ENCODE measurements at regions not wholly inside any gene's neighbourhood (a gene's known extent, or its start where the extent isn't known, plus 50 kb on each side); places are given as distances from the start of the nearest gene placed in this dataset.

- DNase-seq = no peak
Measured at GRCh38 chr1:30606166-30606565, 117.2 kb downstream of the MATN1 start.

- DNase-seq = no peak
Measured at GRCh38 chr1:30605441-30605920, 117.9 kb downstream of the MATN1 start.

- no peak for DNase-seq
Measured at GRCh38 chr1:30604801-30605440, 118.5 kb downstream of the MATN1 start.

GRCh38 chr1:30603081-30603858, 120.1 kb downstream of the MATN1 start:
- no peak for DNase-seq

GRCh38 chr1:30601316-30602085, 121.9 kb downstream of the MATN1 start:
- DNase-seq = no peak

- DNase-seq = no peak
Measured at GRCh38 chr1:30600706-30601105, 122.7 kb downstream of the MATN1 start.

- DNase-seq = no peak
Measured at GRCh38 chr1:30600258-30600657, 123.1 kb downstream of the MATN1 start.

- no peak for DNase-seq
Measured at GRCh38 chr1:30599721-30600120, 123.7 kb downstream of the MATN1 start.

GRCh38 chr1:30598571-30599114, 124.7 kb downstream of the MATN1 start:
- DNase-seq = no peak

GRCh38 chr1:30597711-30598110, 125.7 kb downstream of the MATN1 start:
- DNase-seq = no peak

GRCh38 chr1:30596891-30597290, 126.5 kb downstream of the MATN1 start:
- DNase-seq = no peak

GRCh38 chr1:30596470-30596869, 126.9 kb downstream of the MATN1 start:
- no peak for DNase-seq

- no peak for DNase-seq
Measured at GRCh38 chr1:30589083-30589482, 134.3 kb downstream of the MATN1 start.

- DNase-seq = no peak
Measured at GRCh38 chr1:30588311-30589073, 134.9 kb downstream of the MATN1 start.

GRCh38 chr1:30586671-30587070, 136.7 kb downstream of the MATN1 start:
- no peak for DNase-seq

GRCh38 chr1:30579580-30579979, 143.8 kb downstream of the MATN1 start:
- no peak for DNase-seq

- no peak for DNase-seq
Measured at GRCh38 chr1:30575066-30575465, 148.3 kb downstream of the MATN1 start.

- no peak for DNase-seq
Measured at GRCh38 chr1:30572192-30572591, 151.2 kb downstream of the MATN1 start.

GRCh38 chr1:30571380-30571779, 152.0 kb downstream of the MATN1 start:
- no peak for DNase-seq

GRCh38 chr1:30569384-30569783, 154.0 kb downstream of the MATN1 start:
- DNase-seq = no peak

GRCh38 chr1:30562559-30562958, 160.8 kb downstream of the MATN1 start:
- no peak for DNase-seq

- DNase-seq = no peak
Measured at GRCh38 chr1:30551603-30552002, 171.8 kb downstream of the MATN1 start.
